H1 (cell line): ENCODE measurements at regions not wholly inside any gene's neighbourhood (a gene's known extent, or its start where the extent isn't known, plus 50 kb on each side); places are given as distances from the start of the nearest gene placed in this dataset.
A peak's percentile ranks its signal among the peaks of the same experiment; 100 is the strongest.

ENCODE experiments used
- CBX5 ChIP-seq: fragments of 300-800, 300-1000 bp; sonication (generic); IDR thresholded peaks from 2 replicates; pipeline ENCODE4 v1.7.1; 2016; ENCODE audit warnings: antibody characterized with exemption, low read length, low read depth
- CHD1 ChIP-seq: IDR thresholded peaks from 2 replicates; pipeline ENCODE4 v1.6.1; 2012; ENCODE audit warnings: low read depth, low read length, improper control_type of control experiment
- CTBP2 ChIP-seq: IDR thresholded peaks from 2 replicates; pipeline ENCODE4 v1.7.0; 2011; ENCODE audit warnings: borderline replicate concordance, mild to moderate bottlenecking, moderate library complexity, mixed read lengths, low read length; ENCODE audit not compliant: insufficient read depth, insufficient read length
- EP300 ChIP-seq, 2 experiments: IDR thresholded peaks; 1 replicate in 1 of 2; 2 replicates in 1 of 2; pipeline ENCODE4 v1.6.1; 2011 to 2012; ENCODE audit warnings: low read depth in 2 of 2, low read length in 2 of 2, mild to moderate bottlenecking in 2 of 2, borderline replicate concordance in 1 of 2, inconsistent platforms in 1 of 2, moderate library complexity in 1 of 2
- GTF2F1 ChIP-seq: IDR thresholded peaks from 2 replicates; pipeline ENCODE4 v1.6.1; 2012; ENCODE audit warnings: low read depth, low read length, improper control_type of control experiment, borderline replicate concordance
- HDAC2 ChIP-seq, 2 experiments: fragments of 300-600 bp in 1 of 2; sonication (generic) in 1 of 2; IDR thresholded peaks; 2 replicates each; pipeline ENCODE4 v1.6.1; 2011 to 2012; ENCODE audit warnings: low read depth in 2 of 2, low read length in 2 of 2, mild to moderate bottlenecking in 2 of 2, moderate library complexity in 2 of 2, borderline replicate concordance in 1 of 2, inconsistent platforms in 1 of 2
- NANOG ChIP-seq: IDR thresholded peaks from 2 replicates; pipeline ENCODE4 v1.6.1; 2011; ENCODE audit warnings: low read length, low read depth, mild to moderate bottlenecking, inconsistent platforms; ENCODE audit not compliant: insufficient read depth, poor library complexity, severe bottlenecking
- POU5F1 ChIP-seq: IDR thresholded peaks from 2 replicates; pipeline ENCODE4 v1.6.1; 2011; ENCODE audit warnings: low read depth, mild to moderate bottlenecking, low read length, moderate library complexity
- SIN3A ChIP-seq, 2 experiments: IDR thresholded peaks in 1 of 2; conservative IDR thresholded peaks in 1 of 2; 2 replicates each; pipeline ENCODE4 v1.6.1; 2011 to 2012; ENCODE audit warnings: low read length in 2 of 2, improper control_type of control experiment in 1 of 2, low read depth in 1 of 2, mild to moderate bottlenecking in 1 of 2
- TF ChIP-seq, protein P1 (sequence below): fragments of 300-600 bp; sonication (generic); IDR thresholded peaks from 2 replicates; pipeline ENCODE4 v1.7.1; 2012; ENCODE audit warnings: low read length, moderate library complexity, mild to moderate bottlenecking, inconsistent platforms; ENCODE audit not compliant: insufficient replicate concordance

DNA sequence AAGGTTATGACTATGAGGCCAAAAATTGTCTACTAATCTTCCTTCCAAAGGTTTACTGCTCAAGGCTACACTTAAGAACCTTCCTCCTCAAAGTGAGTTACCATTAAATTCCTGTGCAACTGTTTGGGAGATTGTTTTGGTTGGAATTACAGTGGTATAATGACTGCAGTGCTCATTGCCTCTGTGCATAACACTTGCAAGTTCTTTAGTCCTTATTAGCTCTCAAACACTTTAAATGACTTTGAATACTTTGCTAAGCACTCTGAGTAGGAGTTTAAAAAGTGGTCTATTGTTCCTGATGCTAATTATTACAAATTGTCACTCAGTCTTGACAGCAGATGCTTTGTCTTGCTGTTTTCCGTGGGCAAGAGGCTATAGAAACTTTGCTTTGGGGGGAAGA, 422.8 kb upstream of the PABPC4L start (continued):
- TF ChIP-seq, protein P1, sequence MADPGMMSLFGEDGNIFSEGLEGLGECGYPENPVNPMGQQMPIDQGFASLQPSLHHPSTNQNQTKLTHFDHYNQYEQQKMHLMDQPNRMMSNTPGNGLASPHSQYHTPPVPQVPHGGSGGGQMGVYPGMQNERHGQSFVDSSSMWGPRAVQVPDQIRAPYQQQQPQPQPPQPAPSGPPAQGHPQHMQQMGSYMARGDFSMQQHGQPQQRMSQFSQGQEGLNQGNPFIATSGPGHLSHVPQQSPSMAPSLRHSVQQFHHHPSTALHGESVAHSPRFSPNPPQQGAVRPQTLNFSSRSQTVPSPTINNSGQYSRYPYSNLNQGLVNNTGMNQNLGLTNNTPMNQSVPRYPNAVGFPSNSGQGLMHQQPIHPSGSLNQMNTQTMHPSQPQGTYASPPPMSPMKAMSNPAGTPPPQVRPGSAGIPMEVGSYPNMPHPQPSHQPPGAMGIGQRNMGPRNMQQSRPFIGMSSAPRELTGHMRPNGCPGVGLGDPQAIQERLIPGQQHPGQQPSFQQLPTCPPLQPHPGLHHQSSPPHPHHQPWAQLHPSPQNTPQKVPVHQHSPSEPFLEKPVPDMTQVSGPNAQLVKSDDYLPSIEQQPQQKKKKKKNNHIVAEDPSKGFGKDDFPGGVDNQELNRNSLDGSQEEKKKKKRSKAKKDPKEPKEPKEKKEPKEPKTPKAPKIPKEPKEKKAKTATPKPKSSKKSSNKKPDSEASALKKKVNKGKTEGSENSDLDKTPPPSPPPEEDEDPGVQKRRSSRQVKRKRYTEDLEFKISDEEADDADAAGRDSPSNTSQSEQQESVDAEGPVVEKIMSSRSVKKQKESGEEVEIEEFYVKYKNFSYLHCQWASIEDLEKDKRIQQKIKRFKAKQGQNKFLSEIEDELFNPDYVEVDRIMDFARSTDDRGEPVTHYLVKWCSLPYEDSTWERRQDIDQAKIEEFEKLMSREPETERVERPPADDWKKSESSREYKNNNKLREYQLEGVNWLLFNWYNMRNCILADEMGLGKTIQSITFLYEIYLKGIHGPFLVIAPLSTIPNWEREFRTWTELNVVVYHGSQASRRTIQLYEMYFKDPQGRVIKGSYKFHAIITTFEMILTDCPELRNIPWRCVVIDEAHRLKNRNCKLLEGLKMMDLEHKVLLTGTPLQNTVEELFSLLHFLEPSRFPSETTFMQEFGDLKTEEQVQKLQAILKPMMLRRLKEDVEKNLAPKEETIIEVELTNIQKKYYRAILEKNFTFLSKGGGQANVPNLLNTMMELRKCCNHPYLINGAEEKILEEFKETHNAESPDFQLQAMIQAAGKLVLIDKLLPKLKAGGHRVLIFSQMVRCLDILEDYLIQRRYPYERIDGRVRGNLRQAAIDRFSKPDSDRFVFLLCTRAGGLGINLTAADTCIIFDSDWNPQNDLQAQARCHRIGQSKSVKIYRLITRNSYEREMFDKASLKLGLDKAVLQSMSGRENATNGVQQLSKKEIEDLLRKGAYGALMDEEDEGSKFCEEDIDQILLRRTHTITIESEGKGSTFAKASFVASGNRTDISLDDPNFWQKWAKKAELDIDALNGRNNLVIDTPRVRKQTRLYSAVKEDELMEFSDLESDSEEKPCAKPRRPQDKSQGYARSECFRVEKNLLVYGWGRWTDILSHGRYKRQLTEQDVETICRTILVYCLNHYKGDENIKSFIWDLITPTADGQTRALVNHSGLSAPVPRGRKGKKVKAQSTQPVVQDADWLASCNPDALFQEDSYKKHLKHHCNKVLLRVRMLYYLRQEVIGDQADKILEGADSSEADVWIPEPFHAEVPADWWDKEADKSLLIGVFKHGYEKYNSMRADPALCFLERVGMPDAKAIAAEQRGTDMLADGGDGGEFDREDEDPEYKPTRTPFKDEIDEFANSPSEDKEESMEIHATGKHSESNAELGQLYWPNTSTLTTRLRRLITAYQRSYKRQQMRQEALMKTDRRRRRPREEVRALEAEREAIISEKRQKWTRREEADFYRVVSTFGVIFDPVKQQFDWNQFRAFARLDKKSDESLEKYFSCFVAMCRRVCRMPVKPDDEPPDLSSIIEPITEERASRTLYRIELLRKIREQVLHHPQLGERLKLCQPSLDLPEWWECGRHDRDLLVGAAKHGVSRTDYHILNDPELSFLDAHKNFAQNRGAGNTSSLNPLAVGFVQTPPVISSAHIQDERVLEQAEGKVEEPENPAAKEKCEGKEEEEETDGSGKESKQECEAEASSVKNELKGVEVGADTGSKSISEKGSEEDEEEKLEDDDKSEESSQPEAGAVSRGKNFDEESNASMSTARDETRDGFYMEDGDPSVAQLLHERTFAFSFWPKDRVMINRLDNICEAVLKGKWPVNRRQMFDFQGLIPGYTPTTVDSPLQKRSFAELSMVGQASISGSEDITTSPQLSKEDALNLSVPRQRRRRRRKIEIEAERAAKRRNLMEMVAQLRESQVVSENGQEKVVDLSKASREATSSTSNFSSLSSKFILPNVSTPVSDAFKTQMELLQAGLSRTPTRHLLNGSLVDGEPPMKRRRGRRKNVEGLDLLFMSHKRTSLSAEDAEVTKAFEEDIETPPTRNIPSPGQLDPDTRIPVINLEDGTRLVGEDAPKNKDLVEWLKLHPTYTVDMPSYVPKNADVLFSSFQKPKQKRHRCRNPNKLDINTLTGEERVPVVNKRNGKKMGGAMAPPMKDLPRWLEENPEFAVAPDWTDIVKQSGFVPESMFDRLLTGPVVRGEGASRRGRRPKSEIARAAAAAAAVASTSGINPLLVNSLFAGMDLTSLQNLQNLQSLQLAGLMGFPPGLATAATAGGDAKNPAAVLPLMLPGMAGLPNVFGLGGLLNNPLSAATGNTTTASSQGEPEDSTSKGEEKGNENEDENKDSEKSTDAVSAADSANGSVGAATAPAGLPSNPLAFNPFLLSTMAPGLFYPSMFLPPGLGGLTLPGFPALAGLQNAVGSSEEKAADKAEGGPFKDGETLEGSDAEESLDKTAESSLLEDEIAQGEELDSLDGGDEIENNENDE, result peak; percentile 49
- TF ChIP-seq EP300 (IDR thresholded peaks at IDR 0.05; ENCODE audit: borderline replicate concordance in 1 of 2, low read depth in 2 of 2, low read length in 2 of 2) (peak in 1 of 2 experiments; percentile 23; a peak in 1 of 3 replicates), HDAC2 (IDR thresholded peaks at IDR 0.05; ENCODE audit: borderline replicate concordance in 1 of 2, low read depth in 2 of 2, low read length in 2 of 2) (no peak), NANOG (peak; percentile 81), GTF2F1 (no peak), CHD1 (no peak), SIN3A (conservative IDR thresholded peaks at IDR 0.05 in 1 of 2, IDR thresholded peaks at IDR 0.05 in 1 of 2; ENCODE audit: low read depth in 1 of 2, low read length in 2 of 2) (no peak), CTBP2 (no peak), CBX5 (no peak), POU5F1 (0 out of 2 replicates have a peak, but pooled peaks have one; percentile 29)
